Panc1 (cell line): ENCODE measurements at regions not wholly inside any gene's neighbourhood (a gene's known extent, or its start where the extent isn't known, plus 50 kb on each side); places are given as distances from the start of the nearest gene placed in this dataset.

Experiments
- ATAC-seq: fragments of 200-7000 bp; cut with Tn5 transposase; 2 replicates; pipeline ENCODE4 v1.9.1; 2020; ENCODE audit warnings: mild to moderate bottlenecking, moderate library complexity
- BruUV-seq: library from RNA; stranded (reverse); fragments of 400-500 nt; replicated peaks from 2 replicates; lab custom pipeline; 2021; lab: Mats Ljungman, UMichigan
- CTCF ChIA-PET: fragments of 300-600 bp; sonication (Branson Sonifier 250); formaldehyde crosslinking; loops from one replicate; lab custom pipeline; 2022; ENCODE audit warnings: antibody characterized with exemption; lab: Charles Lee
- POLR2A ChIA-PET: fragments of 300-600 bp; sonication (Branson Sonifier 250); formaldehyde crosslinking; loops from one replicate; lab custom pipeline; 2022; ENCODE audit warnings: antibody characterized with exemption; lab: Charles Lee
- DNase-seq: peaks from one replicate; pipeline ENCODE4 v3.0.0-alpha.2; 2010; ENCODE audit warnings: low read depth, low spot score
- H3K27ac ChIP-seq: 2 replicates; pipeline ENCODE4 v1.5.1; 2011; ENCODE audit warnings: mild to moderate bottlenecking, low read length, inconsistent platforms
- H3K27me3 ChIP-seq: fragments of 200-500 bp; sonication (Bioruptor generic); 2 replicates; pipeline ENCODE4 v1.6.0; 2014; ENCODE audit warnings: low read length, inconsistent platforms; ENCODE audit not compliant: control insufficient read depth, insufficient read depth
- H3K36me3 ChIP-seq: fragments of 200-500 bp; sonication (Bioruptor generic); 2 replicates; pipeline ENCODE4 v1.5.1; 2014; ENCODE audit warnings: inconsistent platforms, mild to moderate bottlenecking, low read length, moderate library complexity; ENCODE audit not compliant: control insufficient read depth, insufficient read depth
- H3K4me1 ChIP-seq: 2 replicates; pipeline ENCODE4 v1.5.1; 2011; ENCODE audit warnings: inconsistent platforms, mild to moderate bottlenecking, low read length, moderate library complexity; ENCODE audit not compliant: control insufficient read depth, insufficient read depth
- H3K4me3 ChIP-seq, 2 experiments: 2 replicates each; pipeline ENCODE4 v1.5.1; 2011 to 2012; ENCODE audit warnings: low read depth in 2 of 2, low read length in 2 of 2, mild to moderate bottlenecking in 2 of 2, inconsistent platforms in 1 of 2, moderate library complexity in 1 of 2
- H3K9me3 ChIP-seq: fragments of 200-500 bp; sonication (Bioruptor generic); 2 replicates; pipeline ENCODE4 v1.5.1; 2014; ENCODE audit warnings: low read depth, mild to moderate bottlenecking, inconsistent platforms, low read length, moderate library complexity; ENCODE audit not compliant: control insufficient read depth, insufficient read depth
- POLR2AphosphoS5 ChIP-seq: IDR thresholded peaks from 2 replicates; pipeline ENCODE4 v1.6.1; 2012; ENCODE audit warnings: mild to moderate bottlenecking, low read depth, low read length, moderate library complexity
- REST ChIP-seq, 2 experiments: IDR thresholded peaks; 2 replicates each; pipeline ENCODE4 v1.6.1; 2011 to 2012; ENCODE audit warnings: low read depth in 2 of 2, control low read depth in 1 of 2, low read length in 1 of 2, mild to moderate bottlenecking in 1 of 2, moderate library complexity in 1 of 2; ENCODE audit not compliant: insufficient read depth in 1 of 2
- SIN3A ChIP-seq: IDR thresholded peaks from 2 replicates; pipeline ENCODE4 v1.6.1; 2012; ENCODE audit warnings: low read depth, mild to moderate bottlenecking, low read length, moderate library complexity, borderline replicate concordance; ENCODE audit not compliant: insufficient read depth
- TCF7L2 ChIP-seq: IDR thresholded peaks from 2 replicates; pipeline ENCODE4 v1.6.1; 2011; ENCODE audit warnings: mild to moderate bottlenecking, low read depth, low read length, inconsistent platforms
- in situ Hi-C: cut with HindIII; loops from 2 replicates; pipeline ENCODE4 v1.10.0; 2016; ENCODE audit warnings: low sequenced_read_pairs, low pct_unique_long_range_greater_than_20kb
- intact Hi-C: fragments of 100-400 bp; cut with micrococcal nuclease; formaldehyde crosslinking; loops from one replicate; pipeline ENCODE4 v1.10.0; 2022; ENCODE audit not compliant: unreplicated experiment
- TF ChIP-seq, protein P1 (sequence below): fragments of 450-650 bp; IDR thresholded peaks from 2 replicates; pipeline ENCODE4 v1.5.1; 2017; ENCODE audit warnings: mild to moderate bottlenecking

GRCh38 chr6:40172272-40172671 lies 238.0 kb upstream of the MOCS1 start:
- DNase-seq (no peak), ATAC-seq (no peak)
- ChIA-PET CTCF (no interaction called here), POLR2A (no interaction called here)
- in situ Hi-C loops (no loop called here), intact Hi-C loops (no loop called here)
- H3K9me3 ChIP-seq: no peaks in the 10 kb centered on the region
- TF ChIP-seq POLR2AphosphoS5 (no peak), TCF7L2 (no peak), SIN3A (no peak), REST (IDR thresholded peaks at IDR 0.05; ENCODE audit: insufficient read depth in 1 of 2, low read depth in 2 of 2, low read length in 1 of 2) (no peak)
- TF ChIP-seq, protein P1, sequence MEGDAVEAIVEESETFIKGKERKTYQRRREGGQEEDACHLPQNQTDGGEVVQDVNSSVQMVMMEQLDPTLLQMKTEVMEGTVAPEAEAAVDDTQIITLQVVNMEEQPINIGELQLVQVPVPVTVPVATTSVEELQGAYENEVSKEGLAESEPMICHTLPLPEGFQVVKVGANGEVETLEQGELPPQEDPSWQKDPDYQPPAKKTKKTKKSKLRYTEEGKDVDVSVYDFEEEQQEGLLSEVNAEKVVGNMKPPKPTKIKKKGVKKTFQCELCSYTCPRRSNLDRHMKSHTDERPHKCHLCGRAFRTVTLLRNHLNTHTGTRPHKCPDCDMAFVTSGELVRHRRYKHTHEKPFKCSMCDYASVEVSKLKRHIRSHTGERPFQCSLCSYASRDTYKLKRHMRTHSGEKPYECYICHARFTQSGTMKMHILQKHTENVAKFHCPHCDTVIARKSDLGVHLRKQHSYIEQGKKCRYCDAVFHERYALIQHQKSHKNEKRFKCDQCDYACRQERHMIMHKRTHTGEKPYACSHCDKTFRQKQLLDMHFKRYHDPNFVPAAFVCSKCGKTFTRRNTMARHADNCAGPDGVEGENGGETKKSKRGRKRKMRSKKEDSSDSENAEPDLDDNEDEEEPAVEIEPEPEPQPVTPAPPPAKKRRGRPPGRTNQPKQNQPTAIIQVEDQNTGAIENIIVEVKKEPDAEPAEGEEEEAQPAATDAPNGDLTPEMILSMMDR: no peak
- H3K4me3 ChIP-seq: no peak overlapping the region
- no peak overlapping the region for H3K27ac ChIP-seq
- no peaks in the 10 kb centered on the region; the same call in 1 of the 2 replicates for H3K27me3 ChIP-seq
- no peaks in the 10 kb centered on the region; the same call in 1 of the 2 replicates for H3K36me3 ChIP-seq
- H3K4me1 ChIP-seq: no peaks in the 10 kb centered on the region
- no TSS peak for BruUV-seq

DNA sequence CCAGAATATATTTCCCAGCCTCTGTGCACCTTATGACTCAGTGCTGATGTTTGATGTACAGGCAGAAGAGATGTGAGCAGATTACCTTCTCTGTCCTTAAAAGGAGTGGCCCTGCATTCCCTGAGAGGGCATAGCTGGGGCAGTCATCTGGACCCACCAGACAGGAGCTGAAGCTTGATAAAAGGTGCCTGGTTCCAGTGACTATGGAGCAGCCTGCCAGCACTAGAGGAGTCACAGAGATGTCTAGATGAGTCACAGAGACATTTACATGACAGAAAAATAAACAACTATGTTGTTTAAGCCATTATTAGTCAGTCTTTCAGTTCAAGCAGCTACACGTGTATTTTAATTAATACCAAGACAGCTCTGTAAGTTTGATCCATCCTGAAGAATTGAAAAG lies 237.1 kb upstream of the MOCS1 start:
- no peaks in the 10 kb centered on the region for H3K27me3 ChIP-seq
- POLR2A ChIA-PET: no interaction called here
- H3K4me3 ChIP-seq: no peak overlapping the region
- in situ Hi-C loops: no loop called here
- H3K4me1 ChIP-seq: no peaks in the 10 kb centered on the region
- TF ChIP-seq POLR2AphosphoS5 (no peak), TCF7L2 (no peak), SIN3A (no peak), REST (IDR thresholded peaks at IDR 0.05; ENCODE audit: insufficient read depth in 1 of 2, low read depth in 2 of 2, low read length in 1 of 2) (no peak)
- TF ChIP-seq, protein P1: no peak
- ATAC-seq (no peak), DNase-seq (no peak)
- H3K9me3 ChIP-seq: no peaks in the 10 kb centered on the region
- H3K36me3 ChIP-seq: no peaks in the 10 kb centered on the region; the same call in 1 of the 2 replicates
- H3K27ac ChIP-seq: no peak overlapping the region
- CTCF ChIA-PET: no interaction called here
- intact Hi-C loops: no loop called here
- no TSS peak for BruUV-seq
